ENCODE measurements at regions not wholly inside any gene's neighbourhood (a gene's known extent, or its start where the extent isn't known, plus 50 kb on each side); places are given as distances from the start of the nearest gene placed in this dataset.

GRCh38 chr19:30118221-30118620 is 176.2 kb downstream of the URI1 start:
- TF ChIP-seq, protein P1, sequence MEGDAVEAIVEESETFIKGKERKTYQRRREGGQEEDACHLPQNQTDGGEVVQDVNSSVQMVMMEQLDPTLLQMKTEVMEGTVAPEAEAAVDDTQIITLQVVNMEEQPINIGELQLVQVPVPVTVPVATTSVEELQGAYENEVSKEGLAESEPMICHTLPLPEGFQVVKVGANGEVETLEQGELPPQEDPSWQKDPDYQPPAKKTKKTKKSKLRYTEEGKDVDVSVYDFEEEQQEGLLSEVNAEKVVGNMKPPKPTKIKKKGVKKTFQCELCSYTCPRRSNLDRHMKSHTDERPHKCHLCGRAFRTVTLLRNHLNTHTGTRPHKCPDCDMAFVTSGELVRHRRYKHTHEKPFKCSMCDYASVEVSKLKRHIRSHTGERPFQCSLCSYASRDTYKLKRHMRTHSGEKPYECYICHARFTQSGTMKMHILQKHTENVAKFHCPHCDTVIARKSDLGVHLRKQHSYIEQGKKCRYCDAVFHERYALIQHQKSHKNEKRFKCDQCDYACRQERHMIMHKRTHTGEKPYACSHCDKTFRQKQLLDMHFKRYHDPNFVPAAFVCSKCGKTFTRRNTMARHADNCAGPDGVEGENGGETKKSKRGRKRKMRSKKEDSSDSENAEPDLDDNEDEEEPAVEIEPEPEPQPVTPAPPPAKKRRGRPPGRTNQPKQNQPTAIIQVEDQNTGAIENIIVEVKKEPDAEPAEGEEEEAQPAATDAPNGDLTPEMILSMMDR (IDR thresholded peaks at IDR 0.05), result no peak
- no peak for DNase-seq (ENCODE audit: extremely low spot score, unreplicated experiment)
- Mint-ChIP-seq H3K9me3 (ENCODE audit: unreplicated experiment) (peaks cover 4% of the 10 kb centered on the region), H3K4me3 (ENCODE audit: unreplicated experiment) (no peak overlapping the region), H3K27me3 (ENCODE audit: unreplicated experiment) (no peaks in the 10 kb centered on the region), H3K4me1 (ENCODE audit: unreplicated experiment) (no peaks in the 10 kb centered on the region), H3K27ac (ENCODE audit: unreplicated experiment) (no peak overlapping the region), H3K36me3 (ENCODE audit: unreplicated experiment) (no peaks in the 10 kb centered on the region)

DNA sequence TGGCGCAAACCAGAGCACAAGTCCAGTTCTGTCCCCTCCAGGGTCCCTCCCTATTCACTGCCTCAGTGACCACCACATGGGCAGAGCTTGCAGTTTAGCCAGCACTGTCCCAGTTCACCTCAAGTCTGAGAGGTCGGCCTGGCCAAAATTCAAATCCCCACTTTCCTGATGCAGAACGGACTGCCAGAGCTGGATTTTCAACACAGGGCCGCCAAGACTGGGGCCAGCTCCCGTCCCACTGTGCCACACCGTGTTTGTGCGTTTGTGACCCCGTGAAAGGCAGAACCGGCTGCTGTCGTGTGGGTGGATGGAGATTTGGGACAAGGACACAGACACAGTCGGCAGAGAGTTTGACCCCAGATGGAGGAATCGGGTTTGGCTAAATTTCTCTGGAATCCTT is 176.7 kb downstream of the URI1 start:
- DNase-seq (ENCODE audit: extremely low spot score, unreplicated experiment), result no peak
- Mint-ChIP-seq H3K27ac (ENCODE audit: unreplicated experiment) (no peak overlapping the region), H3K9me3 (ENCODE audit: unreplicated experiment) (peaks cover 4% of the 10 kb centered on the region), H3K4me1 (ENCODE audit: unreplicated experiment) (no peaks in the 10 kb centered on the region), H3K36me3 (ENCODE audit: unreplicated experiment) (no peaks in the 10 kb centered on the region), H3K4me3 (ENCODE audit: unreplicated experiment) (no peak overlapping the region), H3K27me3 (ENCODE audit: unreplicated experiment) (no peaks in the 10 kb centered on the region)
- TF ChIP-seq, protein P1 (IDR thresholded peaks at IDR 0.05), result no peak

DNA sequence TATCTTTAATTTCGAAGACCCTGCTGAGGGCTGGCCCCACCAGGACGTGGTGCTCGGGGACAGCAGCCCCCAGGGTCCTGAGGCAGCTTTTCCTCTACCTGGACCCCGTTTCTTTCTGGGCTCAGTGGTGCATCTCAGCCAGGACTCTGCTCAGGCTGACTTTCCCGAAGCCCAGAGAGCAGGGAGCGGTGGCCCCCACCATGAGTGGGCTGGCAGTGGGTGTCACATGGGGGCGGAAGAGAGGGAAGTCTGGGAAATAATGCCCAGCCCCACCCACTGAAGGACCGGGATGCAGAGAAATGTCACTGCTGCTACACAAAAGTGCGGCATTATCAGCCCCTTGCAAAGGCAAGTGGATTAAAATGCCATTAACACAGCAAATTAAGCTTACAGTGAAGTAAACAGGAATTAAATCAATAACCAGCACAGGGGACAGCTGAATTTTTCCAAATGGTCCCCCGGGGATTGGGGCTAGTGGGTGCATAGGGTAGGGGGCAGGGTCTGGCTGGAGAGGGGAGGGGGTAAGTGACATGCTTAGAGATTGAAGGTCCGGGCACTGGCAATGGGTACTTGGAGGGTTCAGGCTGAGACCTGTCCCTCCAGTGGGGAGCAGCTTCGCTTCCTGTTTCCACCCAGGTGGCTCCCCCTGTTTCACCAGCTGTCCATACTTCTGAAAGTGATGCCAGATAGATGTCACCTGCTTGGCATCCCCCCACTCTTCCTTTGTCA is 177.3 kb downstream of the URI1 start:
- DNase-seq (ENCODE audit: extremely low spot score, unreplicated experiment), result no peak
- no peaks in the 10 kb centered on the region for H3K27me3 Mint-ChIP-seq (ENCODE audit: unreplicated experiment)
- H3K4me1 Mint-ChIP-seq (ENCODE audit: unreplicated experiment), result no peaks in the 10 kb centered on the region
- H3K4me3 Mint-ChIP-seq (ENCODE audit: unreplicated experiment), result no peak overlapping the region
- TF ChIP-seq, protein P1 (IDR thresholded peaks at IDR 0.05), result no peak
- no peaks in the 10 kb centered on the region for H3K36me3 Mint-ChIP-seq (ENCODE audit: unreplicated experiment)
- peaks cover 4% of the 10 kb centered on the region for H3K9me3 Mint-ChIP-seq (ENCODE audit: unreplicated experiment)
- no peak overlapping the region for H3K27ac Mint-ChIP-seq (ENCODE audit: unreplicated experiment)

DNA sequence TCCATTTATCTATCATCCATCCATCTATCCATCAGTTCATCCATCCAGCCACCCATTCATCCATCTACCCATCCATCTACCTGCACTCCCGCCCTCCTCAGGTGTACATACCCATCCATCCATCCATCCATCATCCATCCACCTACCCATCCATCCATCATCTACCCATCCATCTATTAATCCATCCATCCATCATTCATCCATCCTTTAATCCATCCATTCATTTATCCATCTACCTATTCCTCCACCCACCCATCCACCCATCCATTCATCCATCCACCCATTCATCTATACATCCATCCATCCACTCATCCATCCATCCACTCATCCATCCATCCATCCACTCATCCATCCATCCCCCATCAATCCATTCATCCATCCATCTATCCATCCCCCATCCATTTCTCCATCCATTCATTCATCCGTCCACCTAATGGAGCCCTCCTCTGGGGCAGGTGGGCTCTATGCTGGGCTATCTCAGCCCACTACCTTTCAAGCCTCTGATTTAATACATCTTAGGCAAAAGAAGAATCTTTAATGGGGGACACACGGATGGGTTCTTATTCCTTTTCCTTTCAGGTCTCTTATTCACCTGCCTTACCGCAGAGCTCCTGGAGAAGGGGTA is 178.9 kb downstream of the URI1 start:
- H3K9me3 Mint-ChIP-seq (ENCODE audit: unreplicated experiment), result peaks cover 4% of the 10 kb centered on the region
- no peak for DNase-seq (ENCODE audit: extremely low spot score, unreplicated experiment)
- H3K4me3 Mint-ChIP-seq (ENCODE audit: unreplicated experiment), result no peak overlapping the region
- H3K36me3 Mint-ChIP-seq (ENCODE audit: unreplicated experiment), result no peaks in the 10 kb centered on the region
- H3K4me1 Mint-ChIP-seq (ENCODE audit: unreplicated experiment), result no peaks in the 10 kb centered on the region
- TF ChIP-seq, protein P1 (IDR thresholded peaks at IDR 0.05), result no peak
- H3K27ac Mint-ChIP-seq (ENCODE audit: unreplicated experiment), result no peak overlapping the region
- no peaks in the 10 kb centered on the region for H3K27me3 Mint-ChIP-seq (ENCODE audit: unreplicated experiment)

GRCh38 chr19:30122431-30122830 is 180.4 kb downstream of the URI1 start:
- Mint-ChIP-seq H3K36me3 (ENCODE audit: unreplicated experiment) (no peaks in the 10 kb centered on the region), H3K9me3 (ENCODE audit: unreplicated experiment) (peaks cover 4% of the 10 kb centered on the region), H3K27me3 (ENCODE audit: unreplicated experiment) (no peaks in the 10 kb centered on the region), H3K27ac (ENCODE audit: unreplicated experiment) (no peak overlapping the region), H3K4me3 (ENCODE audit: unreplicated experiment) (no peak overlapping the region), H3K4me1 (ENCODE audit: unreplicated experiment) (no peaks in the 10 kb centered on the region)
- TF ChIP-seq, protein P1 (IDR thresholded peaks at IDR 0.05), result no peak
- DNase-seq (ENCODE audit: extremely low spot score, unreplicated experiment), result no peak

All from osteocyte (in vitro differentiated cells).